Naive thymus-derived CD4-positive, alpha-beta T cell (primary cell): ENCODE measurements at regions not wholly inside any gene's neighbourhood (a gene's known extent, or its start where the extent isn't known, plus 50 kb on each side); places are given as distances from the start of the nearest gene placed in this dataset.

Experiments used
- ATAC-seq: fragments of 150-1000 bp; cut with Tn5 transposase; 2 replicates; pipeline ENCODE4 v1.10.0; 2021; ENCODE audit warnings: mild to moderate bottlenecking, moderate library complexity
- CTCF ChIA-PET: fragments of 350-600 bp; sonication (Branson Sonifier 250); formaldehyde crosslinking; loops from one replicate; lab custom pipeline; 2021; ENCODE audit warnings: antibody characterized with exemption; lab: Charles Lee
- POLR2A ChIA-PET: fragments of 350-600 bp; sonication (Branson Sonifier 250); formaldehyde crosslinking; loops from one replicate; lab custom pipeline; 2021; ENCODE audit warnings: antibody characterized with exemption, inconsistent platforms; lab: Charles Lee
- DNase-seq, 9 donors: peaks; one replicate each; pipeline versions ENCODE4 v3.0.0 to v3.0.0-alpha.2; 2020 to 2022; ENCODE audit warnings: mixed read lengths in 1 of 9
- H3K27ac ChIP-seq: one replicate; pipeline ENCODE4 v1.7.0; 2013; ENCODE audit warnings: mild to moderate bottlenecking, low read depth, low read length, moderate library complexity
- H3K27me3 ChIP-seq, 2 donors: one replicate each; pipeline ENCODE4 v1.7.0; 2013; ENCODE audit warnings: low read length in 2 of 2, mild to moderate bottlenecking in 2 of 2, moderate library complexity in 2 of 2; ENCODE audit not compliant: control insufficient read depth in 2 of 2, insufficient read depth in 2 of 2
- H3K36me3 ChIP-seq, 3 experiments: 1 replicate in 2 of 3; 2 replicates in 1 of 3; pipeline ENCODE4 v1.7.0; 2013; ENCODE audit warnings: low read length in 3 of 3, mild to moderate bottlenecking in 3 of 3, moderate library complexity in 1 of 3; ENCODE audit not compliant: insufficient read depth in 3 of 3, control insufficient read depth in 2 of 3
- H3K4me1 ChIP-seq, 2 donors: one replicate each; pipeline ENCODE4 v1.7.0; 2013; ENCODE audit warnings: low read length in 2 of 2, mild to moderate bottlenecking in 2 of 2, moderate library complexity in 1 of 2; ENCODE audit not compliant: control insufficient read depth in 2 of 2, insufficient read depth in 2 of 2
- H3K4me3 ChIP-seq: 2 replicates; pipeline ENCODE4 v1.7.0; 2013; ENCODE audit warnings: mild to moderate bottlenecking, low read length
- H3K9me3 ChIP-seq, 3 experiments: 1 replicate in 2 of 3; 2 replicates in 1 of 3; pipeline ENCODE4 v1.7.0; 2013; ENCODE audit warnings: low read length in 3 of 3; ENCODE audit not compliant: control insufficient read depth in 2 of 3
- H3K27ac Mint-ChIP-seq, 9 donors: one replicate each; pipeline ENCODE4 v1.8.0; 2020 to 2022; ENCODE audit warnings: mixed read lengths in 9 of 9, mild to moderate bottlenecking in 8 of 9, moderate library complexity in 5 of 9, inconsistent platforms in 2 of 9
- H3K27me3 Mint-ChIP-seq, 5 donors: one replicate each; pipeline ENCODE4 v1.8.0; 2021 to 2022; ENCODE audit warnings: mixed read lengths in 5 of 5, mild to moderate bottlenecking in 1 of 5
- H3K36me3 Mint-ChIP-seq, 5 donors: one replicate each; pipeline ENCODE4 v1.8.0; 2020 to 2022; ENCODE audit warnings: mixed read lengths in 5 of 5, mild to moderate bottlenecking in 3 of 5, inconsistent platforms in 1 of 5
- H3K4me1 Mint-ChIP-seq, 7 donors: one replicate each; pipeline ENCODE4 v1.8.0; 2020 to 2022; ENCODE audit warnings: mixed read lengths in 7 of 7, mild to moderate bottlenecking in 3 of 7, inconsistent platforms in 1 of 7
- H3K4me3 Mint-ChIP-seq, 10 donors: one replicate each; pipeline ENCODE4 v1.8.0; 2020 to 2022; ENCODE audit warnings: mild to moderate bottlenecking in 10 of 10, mixed read lengths in 10 of 10, moderate library complexity in 6 of 10, inconsistent platforms in 2 of 10
- H3K9me3 Mint-ChIP-seq, 11 donors: one replicate each; pipeline ENCODE4 v1.8.0; 2020 to 2022; ENCODE audit warnings: mixed read lengths in 11 of 11, mild to moderate bottlenecking in 4 of 11, inconsistent platforms in 1 of 11, moderate library complexity in 1 of 11
- intact Hi-C, 2 donors: fragments of 100-400 bp; cut with micrococcal nuclease; formaldehyde crosslinking; loops; one replicate each; pipeline ENCODE4 v1.15.1; 2023

GRCh38 chrX:39736216-39737211, 361.2 kb downstream of the BCOR start:
- Mint-ChIP-seq H3K4me3 (no peak overlapping the region), H3K4me1 (peaks cover 0 to 8% (median 0%) of the 10 kb centered on the region in 7 donors), H3K36me3 (no peaks in the 10 kb centered on the region), H3K27ac (no peak overlapping the region), H3K27me3 (no peaks in the 10 kb centered on the region), H3K9me3 (peaks cover 0 to 3% (median 0%) of the 10 kb centered on the region in 11 donors)
- ATAC-seq (no peak), DNase-seq (no peak)
- no peak overlapping the region for H3K27ac ChIP-seq
- H3K27me3 ChIP-seq, result no peaks in the 10 kb centered on the region
- H3K4me3 ChIP-seq, result no peak overlapping the region
- H3K4me1 ChIP-seq, result no peaks in the 10 kb centered on the region
- CTCF ChIA-PET, result no interaction called here
- intact Hi-C loops, result loop anchor here (10.0 kb wide), 2 partner anchors 118 to 528 kb away; no protein-coding TSS in a partner anchor
- no peaks in the 10 kb centered on the region for H3K36me3 ChIP-seq
- H3K9me3 ChIP-seq, result no peaks in the 10 kb centered on the region
- POLR2A ChIA-PET, result no interaction called here

DNA sequence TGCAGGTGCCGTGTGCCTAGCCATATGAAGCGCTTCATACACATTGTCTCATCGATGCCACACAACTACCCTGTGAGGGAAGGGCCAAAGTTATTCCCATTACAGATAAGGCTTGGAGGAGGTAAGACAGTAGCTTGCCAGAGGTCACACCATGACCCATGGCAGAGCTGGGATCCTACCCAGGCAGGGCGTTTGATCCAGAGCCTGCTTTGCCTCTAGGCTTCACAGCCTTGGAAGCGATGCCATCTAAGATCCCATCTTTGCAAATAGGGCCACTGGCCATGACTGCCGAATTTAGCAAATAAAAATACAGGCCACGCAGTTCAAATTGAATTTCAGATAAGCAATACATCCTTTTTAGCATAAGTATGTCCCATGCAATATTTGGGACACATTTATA, 358.2 kb downstream of the BCOR start:
- no peak overlapping the region for H3K27ac ChIP-seq
- no peak overlapping the region for H3K4me3 ChIP-seq
- Mint-ChIP-seq H3K36me3 (no peaks in the 10 kb centered on the region), H3K4me3 (no peak overlapping the region), H3K9me3 (peaks cover 0 to 3% (median 0%) of the 10 kb centered on the region in 11 donors), H3K27ac (no peak overlapping the region), H3K4me1 (peaks cover 0 to 3% (median 0%) of the 10 kb centered on the region in 7 donors), H3K27me3 (no peaks in the 10 kb centered on the region)
- CTCF ChIA-PET, result interaction anchor here (0.5 kb wide), 1 partner anchor 71 kb away, joined by 3 read pairs; no protein-coding TSS in a partner anchor
- POLR2A ChIA-PET, result no interaction called here
- intact Hi-C loops, result loop anchor here (10.0 kb wide), 2 partner anchors 115 to 525 kb away; no protein-coding TSS in a partner anchor
- H3K4me1 ChIP-seq, result no peaks in the 10 kb centered on the region
- DNase-seq (no peak), ATAC-seq (no peak)
- no peaks in the 10 kb centered on the region for H3K27me3 ChIP-seq
- H3K9me3 ChIP-seq, result no peaks in the 10 kb centered on the region
- no peaks in the 10 kb centered on the region for H3K36me3 ChIP-seq

DNA sequence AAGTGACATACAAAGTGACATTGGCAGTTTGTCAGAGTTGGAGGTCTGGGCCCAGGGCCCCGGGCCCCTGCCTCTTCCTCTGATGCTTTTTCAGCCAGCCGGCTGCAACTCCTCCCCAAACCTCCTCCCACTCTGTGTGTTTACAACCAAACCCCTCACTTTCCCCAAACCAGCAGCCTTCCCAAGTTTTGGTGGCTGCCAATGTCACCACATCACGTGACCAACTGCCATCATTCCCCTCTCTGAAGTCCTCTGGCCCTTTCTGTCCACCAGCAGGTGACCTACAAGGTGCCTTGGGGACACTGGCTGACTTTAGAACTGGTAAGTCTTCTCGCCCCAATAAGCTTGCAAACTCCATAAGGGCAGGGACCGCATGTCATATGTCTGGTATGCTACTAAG, 357.7 kb downstream of the BCOR start:
- POLR2A ChIA-PET, result no interaction called here
- no peaks in the 10 kb centered on the region for H3K36me3 Mint-ChIP-seq
- ATAC-seq (no peak), DNase-seq (no peak)
- peaks cover 0 to 3% (median 0%) of the 10 kb centered on the region in 7 donors for H3K4me1 Mint-ChIP-seq
- no peak overlapping the region for H3K4me3 Mint-ChIP-seq
- no peaks in the 10 kb centered on the region for H3K27me3 Mint-ChIP-seq
- no peaks in the 10 kb centered on the region for H3K36me3 ChIP-seq
- H3K27ac ChIP-seq, result no peak overlapping the region
- H3K4me3 ChIP-seq, result no peak overlapping the region
- no peaks in the 10 kb centered on the region for H3K9me3 ChIP-seq
- no peaks in the 10 kb centered on the region for H3K27me3 ChIP-seq
- CTCF ChIA-PET, result no interaction called here
- intact Hi-C loops, result no loop called here
- H3K27ac Mint-ChIP-seq, result no peak overlapping the region
- H3K9me3 Mint-ChIP-seq, result peaks cover 0 to 3% (median 0%) of the 10 kb centered on the region in 11 donors
- H3K4me1 ChIP-seq, result no peaks in the 10 kb centered on the region

GRCh38 chrX:39741904-39742303, 355.9 kb downstream of the BCOR start:
- no peaks in the 10 kb centered on the region for H3K9me3 ChIP-seq
- no peaks in the 10 kb centered on the region for H3K27me3 Mint-ChIP-seq
- ChIA-PET POLR2A (interaction anchor here (0.7 kb wide), 1 partner anchor 113 kb away, joined by 3 read pairs; no protein-coding TSS in a partner anchor), CTCF (no interaction called here)
- H3K27me3 ChIP-seq, result no peaks in the 10 kb centered on the region
- H3K4me3 Mint-ChIP-seq, result no peak overlapping the region
- H3K36me3 Mint-ChIP-seq, result no peaks in the 10 kb centered on the region
- H3K36me3 ChIP-seq, result no peaks in the 10 kb centered on the region
- H3K27ac Mint-ChIP-seq, result no peak overlapping the region
- H3K4me1 ChIP-seq, result no peaks in the 10 kb centered on the region
- no peak overlapping the region for H3K4me3 ChIP-seq
- no peak for DNase-seq
- H3K9me3 Mint-ChIP-seq, result peaks cover 0 to 3% (median 0%) of the 10 kb centered on the region in 11 donors
- intact Hi-C loops, result no loop called here
- no peak for ATAC-seq
- no peak overlapping the region for H3K27ac ChIP-seq
- peaks cover 0 to 3% (median 0%) of the 10 kb centered on the region in 7 donors for H3K4me1 Mint-ChIP-seq

DNA sequence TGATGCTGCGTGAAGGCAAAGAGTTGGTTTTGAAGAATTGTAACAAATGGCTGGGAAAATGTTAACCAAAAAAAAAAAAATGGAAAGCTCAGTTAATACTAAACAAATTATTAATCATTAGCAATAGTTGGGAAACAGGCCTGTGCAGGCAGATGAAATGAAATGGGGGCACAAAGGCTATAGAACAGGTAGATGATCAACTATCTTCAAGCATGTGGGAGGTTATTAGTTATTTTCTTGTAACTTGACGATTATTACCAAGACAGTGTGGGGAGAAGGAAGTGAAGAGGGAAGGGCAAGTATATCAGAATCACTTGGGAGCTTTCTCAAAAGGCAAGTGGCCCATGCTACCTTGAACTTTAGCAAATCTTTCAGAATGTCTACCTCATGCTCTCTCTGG, 351.9 kb downstream of the BCOR start:
- DNase-seq, result no peak
- Mint-ChIP-seq H3K4me3 (no peak overlapping the region), H3K27me3 (no peaks in the 10 kb centered on the region), H3K4me1 (peaks cover 0 to 4% (median 0%) of the 10 kb centered on the region in 7 donors), H3K27ac (no peak overlapping the region), H3K36me3 (no peaks in the 10 kb centered on the region), H3K9me3 (no peaks in the 10 kb centered on the region)
- intact Hi-C loops, result no loop called here
- Histone ChIP-seq H3K27ac (no peak overlapping the region), H3K9me3 (no peaks in the 10 kb centered on the region), H3K4me1 (no peaks in the 10 kb centered on the region), H3K4me3 (no peak overlapping the region), H3K36me3 (no peaks in the 10 kb centered on the region), H3K27me3 (no peaks in the 10 kb centered on the region)
- CTCF ChIA-PET, result no interaction called here
- POLR2A ChIA-PET, result interaction anchor here (0.6 kb wide), 1 partner anchor 107 kb away, joined by 3 read pairs; no protein-coding TSS in a partner anchor
- ATAC-seq, result no peak

DNA sequence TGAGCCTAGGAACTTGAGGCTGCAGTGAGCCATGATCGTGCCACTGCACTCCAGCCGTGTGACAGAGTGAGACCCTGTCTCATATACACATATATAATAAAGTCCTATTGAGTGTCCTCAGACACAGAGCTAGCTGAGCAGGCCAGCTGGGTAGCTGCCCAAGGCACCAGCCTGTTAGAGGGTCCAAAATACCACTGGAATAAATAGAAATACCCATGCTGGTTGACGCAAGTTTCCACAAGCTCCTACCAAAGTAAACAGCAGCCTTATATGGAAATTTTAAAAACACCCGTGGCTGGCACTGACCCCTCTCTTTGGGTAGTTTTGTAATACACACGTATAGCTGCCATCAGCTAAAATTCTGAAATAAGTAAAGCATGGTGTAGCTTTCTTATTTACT, 348.6 kb downstream of the BCOR start:
- no peaks in the 10 kb centered on the region for H3K36me3 Mint-ChIP-seq
- Histone ChIP-seq H3K4me1 (peaks cover 0 to 3% of the 10 kb centered on the region in 2 donors), H3K9me3 (no peaks in the 10 kb centered on the region), H3K36me3 (no peaks in the 10 kb centered on the region), H3K27me3 (no peaks in the 10 kb centered on the region), H3K27ac (no peak overlapping the region), H3K4me3 (no peak overlapping the region)
- ChIA-PET POLR2A (no interaction called here), CTCF (no interaction called here)
- peaks cover 0 to 1% (median 0%) of the 10 kb centered on the region in 11 donors for H3K9me3 Mint-ChIP-seq
- intact Hi-C loops, result no loop called here
- DNase-seq (no peak), ATAC-seq (no peak)
- H3K27ac Mint-ChIP-seq, result no peak overlapping the region
- no peaks in the 10 kb centered on the region for H3K27me3 Mint-ChIP-seq
- H3K4me1 Mint-ChIP-seq, result peaks cover 0 to 11% (median 6%) of the 10 kb centered on the region in 7 donors
- H3K4me3 Mint-ChIP-seq, result no peak overlapping the region
